ENCODE measurements at regions not wholly inside any gene's neighbourhood (a gene's known extent, or its start where the extent isn't known, plus 50 kb on each side); places are given as distances from the start of the nearest gene placed in this dataset.

DNA sequence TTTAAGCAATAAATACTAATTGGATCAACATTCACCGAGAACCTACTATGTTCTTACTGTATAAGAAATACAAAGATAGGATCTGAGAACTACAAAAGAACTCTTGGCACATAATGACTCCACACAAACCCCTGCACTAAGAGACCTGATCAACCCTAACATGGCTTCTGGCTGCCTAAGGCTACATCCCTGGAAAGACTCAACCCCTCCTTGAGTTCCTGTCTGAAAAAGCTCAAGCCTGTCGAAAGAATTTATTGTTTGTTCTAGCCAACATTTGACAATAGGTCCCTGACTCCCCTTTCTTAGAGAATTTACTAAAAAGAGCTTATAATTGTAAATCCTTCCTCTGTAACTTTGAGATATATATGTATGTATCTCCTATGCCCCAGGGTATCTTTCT lies 125.3 kb upstream of the SGCE start:
- TF ChIP-seq POLR2A (IDR thresholded peaks at IDR 0.05; ENCODE audit: low read depth), result no peak
- TF ChIP-seq CTCF (IDR thresholded peaks at IDR 0.05), result no peak
